ENCODE measurements at regions not wholly inside any gene's neighbourhood (a gene's known extent, or its start where the extent isn't known, plus 50 kb on each side); places are given as distances from the start of the nearest gene placed in this dataset.

DNA sequence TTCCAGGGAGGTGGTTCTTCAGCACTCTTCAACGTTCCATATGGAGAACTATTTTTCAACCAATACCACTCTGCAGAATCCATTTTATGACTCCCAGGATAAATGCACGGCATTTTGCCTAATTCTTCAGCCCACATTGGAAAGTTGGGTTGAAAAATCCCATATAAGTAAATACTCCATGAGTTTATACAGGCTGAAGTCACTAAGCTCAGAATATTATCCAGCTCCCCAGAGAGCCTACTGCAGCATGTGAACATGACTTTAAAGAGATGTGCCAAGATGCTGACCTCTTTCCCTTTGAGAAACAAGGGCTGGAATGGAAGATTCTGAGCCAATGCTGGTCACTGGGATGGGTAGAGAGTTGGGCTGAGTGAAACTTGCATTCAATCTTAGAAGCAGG lies 111.9 kb upstream of the SLIT3 start:
- H3K27me3 ChIP-seq (replicated peaks in 1 of 2; ENCODE audit: control insufficient read depth in 2 of 2, extremely low read depth in 1 of 2, insufficient read depth in 2 of 2, low read length in 1 of 2) = no peaks in the 10 kb centered on the region
- H3K27ac Mint-ChIP-seq = no peak overlapping the region
- H3K36me3 Mint-ChIP-seq = no peaks in the 10 kb centered on the region
- ChIA-PET POLR2A (no interaction called here), CTCF (no interaction called here)
- H3K4me3 ChIP-seq (ENCODE audit: control insufficient read depth in 1 of 2, extremely low read depth in 1 of 2, low read length in 1 of 2) = no peak overlapping the region
- no peaks in the 10 kb centered on the region for H3K9me3 ChIP-seq
- H3K27me3 Mint-ChIP-seq = peaks cover 3% of the 10 kb centered on the region in 2 donors
- no peak overlapping the region for H3K4me3 Mint-ChIP-seq
- no peaks in the 10 kb centered on the region for H3K9me3 Mint-ChIP-seq
- H3K4me1 ChIP-seq (ENCODE audit: control insufficient read depth in 1 of 2, extremely low read depth in 1 of 2, insufficient read depth in 2 of 2, low read length in 2 of 2) = no peaks in the 10 kb centered on the region
- no peak for DNase-seq
- H3K36me3 ChIP-seq (ENCODE audit: control insufficient read depth in 2 of 2, extremely low read depth in 1 of 2, insufficient read depth in 1 of 2, low read length in 1 of 2) = no peaks in the 10 kb centered on the region
- no peaks in the 10 kb centered on the region for H3K4me1 Mint-ChIP-seq
- H3K27ac ChIP-seq (ENCODE audit: low read length) = no peak overlapping the region
- no CpG with 5 or more reads among the region's 2 CpGs for WGBS (ENCODE audit: insufficient coverage)
- ATAC-seq (replicated peaks in 1 of 4) = no peak

DNA sequence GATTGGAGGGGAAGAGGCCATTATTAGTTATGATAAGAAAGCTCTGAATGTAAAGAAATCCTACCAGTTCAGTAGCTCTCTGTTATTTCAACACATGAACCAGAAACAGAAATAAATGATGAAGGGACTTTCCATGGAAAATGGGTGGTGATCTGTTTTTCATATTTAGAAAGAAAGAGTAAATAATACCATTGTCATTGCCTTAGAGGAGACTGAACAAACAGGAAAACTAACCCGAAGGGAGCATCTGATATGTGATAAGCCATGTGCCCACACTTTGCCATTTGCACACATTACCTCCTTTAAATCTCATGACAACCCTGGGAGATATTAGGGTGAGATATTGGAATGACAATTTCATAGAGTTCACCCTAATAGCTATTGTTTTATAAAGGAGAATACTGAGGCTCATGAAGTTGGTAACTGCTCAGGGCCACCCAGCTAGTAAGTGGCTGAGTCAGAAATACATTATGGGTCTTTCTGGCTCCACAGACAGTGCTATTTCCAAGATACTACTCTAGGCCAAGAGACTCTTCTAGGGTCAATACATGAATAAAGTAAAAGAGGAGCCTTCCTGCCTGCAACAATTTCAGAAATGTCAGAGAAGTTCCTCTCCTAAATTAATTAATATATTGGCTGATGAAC lies 111.0 kb upstream of the SLIT3 start:
- ATAC-seq (replicated peaks in 1 of 4) (no peak), DNase-seq (no peak)
- Mint-ChIP-seq H3K4me1 (no peaks in the 10 kb centered on the region), H3K36me3 (no peaks in the 10 kb centered on the region), H3K4me3 (no peak overlapping the region), H3K9me3 (no peaks in the 10 kb centered on the region), H3K27ac (no peak overlapping the region), H3K27me3 (peaks cover 3% of the 10 kb centered on the region in 2 donors)
- no peak overlapping the region for H3K27ac ChIP-seq (ENCODE audit: low read length)
- no peaks in the 10 kb centered on the region for H3K9me3 ChIP-seq
- H3K27me3 ChIP-seq (replicated peaks in 1 of 2; ENCODE audit: control insufficient read depth in 2 of 2, extremely low read depth in 1 of 2, insufficient read depth in 2 of 2, low read length in 1 of 2) = no peaks in the 10 kb centered on the region
- POLR2A ChIA-PET = no interaction called here
- no peaks in the 10 kb centered on the region for H3K4me1 ChIP-seq (ENCODE audit: control insufficient read depth in 1 of 2, extremely low read depth in 1 of 2, insufficient read depth in 2 of 2, low read length in 2 of 2)
- CTCF ChIA-PET = no interaction called here
- no peak overlapping the region for H3K4me3 ChIP-seq (ENCODE audit: control insufficient read depth in 1 of 2, extremely low read depth in 1 of 2, low read length in 1 of 2)
- no CpG with 5 or more reads among the region's 1 CpG for WGBS (ENCODE audit: insufficient coverage)
- no peaks in the 10 kb centered on the region for H3K36me3 ChIP-seq (ENCODE audit: control insufficient read depth in 2 of 2, extremely low read depth in 1 of 2, insufficient read depth in 1 of 2, low read length in 1 of 2)

DNA sequence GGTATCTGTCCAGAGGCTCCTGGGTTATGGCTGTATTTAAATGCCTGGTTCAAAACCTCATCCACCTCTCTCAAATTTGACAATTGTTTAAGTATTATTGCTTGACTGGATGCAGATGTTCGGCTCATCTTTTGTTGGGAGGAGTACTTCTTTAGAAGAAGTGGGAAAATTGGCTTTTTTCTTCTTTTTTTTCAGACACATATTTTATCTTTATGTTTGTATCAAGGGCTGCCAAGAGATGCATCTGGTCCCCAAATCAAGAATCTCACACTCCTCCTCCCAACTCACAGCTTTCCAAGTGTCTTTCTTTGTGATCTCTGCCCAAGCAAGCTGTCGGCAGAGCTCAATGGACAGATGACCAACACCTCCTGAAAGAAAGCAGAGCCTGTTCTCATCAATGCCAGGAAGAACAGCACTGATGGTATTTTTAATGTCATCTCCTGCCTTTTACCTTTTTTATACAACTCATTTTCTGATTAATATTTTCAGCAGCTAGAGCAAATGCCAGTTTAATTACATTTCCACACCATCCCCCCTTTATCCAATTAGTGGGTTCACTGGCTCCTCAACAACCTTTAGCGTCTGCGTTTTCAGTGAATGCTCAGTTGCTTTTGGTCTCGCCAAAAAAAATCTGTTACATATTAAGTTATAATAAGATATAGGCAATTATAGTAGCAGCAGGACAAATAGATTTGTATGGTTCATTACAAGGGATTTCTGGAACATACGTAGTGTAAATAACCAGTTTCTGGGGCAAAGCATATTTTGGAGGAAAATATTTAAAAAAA lies 110.3 kb upstream of the SLIT3 start:
- Mint-ChIP-seq H3K27me3 (peaks cover 3 to 6% of the 10 kb centered on the region in 2 donors), H3K27ac (no peak overlapping the region), H3K4me3 (no peak overlapping the region), H3K36me3 (no peaks in the 10 kb centered on the region), H3K9me3 (no peaks in the 10 kb centered on the region), H3K4me1 (no peaks in the 10 kb centered on the region)
- DNase-seq (no peak), ATAC-seq (replicated peaks in 1 of 4) (no peak)
- Histone ChIP-seq H3K27ac (ENCODE audit: low read length) (no peak overlapping the region), H3K9me3 (no peaks in the 10 kb centered on the region), H3K36me3 (ENCODE audit: control insufficient read depth in 2 of 2, extremely low read depth in 1 of 2, insufficient read depth in 1 of 2, low read length in 1 of 2) (no peaks in the 10 kb centered on the region), H3K27me3 (replicated peaks in 1 of 2; ENCODE audit: control insufficient read depth in 2 of 2, extremely low read depth in 1 of 2, insufficient read depth in 2 of 2, low read length in 1 of 2) (no peaks in the 10 kb centered on the region), H3K4me1 (ENCODE audit: control insufficient read depth in 1 of 2, extremely low read depth in 1 of 2, insufficient read depth in 2 of 2, low read length in 2 of 2) (no peaks in the 10 kb centered on the region), H3K4me3 (ENCODE audit: control insufficient read depth in 1 of 2, extremely low read depth in 1 of 2, low read length in 1 of 2) (no peak overlapping the region)
- ChIA-PET POLR2A (no interaction called here), CTCF (no interaction called here)
- WGBS (ENCODE audit: insufficient coverage) = 78% methylated on average over 1 of the region's 6 CpGs

DNA sequence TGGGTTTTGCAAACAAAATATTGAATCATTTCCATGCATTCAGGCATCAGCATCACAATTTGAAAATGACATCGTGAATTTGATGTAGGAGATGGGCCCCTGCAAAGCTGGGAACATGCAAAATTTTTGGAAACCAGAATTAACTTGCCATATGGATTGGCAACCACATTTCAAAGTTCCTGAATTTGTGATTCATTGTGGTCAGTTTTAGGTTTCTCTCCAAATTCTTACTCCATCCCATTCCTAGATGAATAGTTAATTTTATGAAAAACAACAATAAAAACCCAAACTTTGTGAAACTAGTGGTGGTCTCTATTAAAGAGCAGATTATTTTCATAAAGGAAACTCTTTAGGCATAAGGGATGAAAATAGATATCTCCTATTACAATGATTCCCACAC lies 107.8 kb upstream of the SLIT3 start:
- Mint-ChIP-seq H3K4me3 (no peak overlapping the region), H3K36me3 (no peaks in the 10 kb centered on the region), H3K4me1 (no peaks in the 10 kb centered on the region), H3K27me3 (peaks cover 6% of the 10 kb centered on the region in 2 donors), H3K27ac (no peak overlapping the region), H3K9me3 (no peaks in the 10 kb centered on the region)
- Histone ChIP-seq H3K4me1 (ENCODE audit: control insufficient read depth in 1 of 2, extremely low read depth in 1 of 2, insufficient read depth in 2 of 2, low read length in 2 of 2) (no peaks in the 10 kb centered on the region), H3K27ac (ENCODE audit: low read length) (no peak overlapping the region), H3K4me3 (ENCODE audit: control insufficient read depth in 1 of 2, extremely low read depth in 1 of 2, low read length in 1 of 2) (no peak overlapping the region), H3K27me3 (replicated peaks in 1 of 2; ENCODE audit: control insufficient read depth in 2 of 2, extremely low read depth in 1 of 2, insufficient read depth in 2 of 2, low read length in 1 of 2) (no peaks in the 10 kb centered on the region), H3K36me3 (ENCODE audit: control insufficient read depth in 2 of 2, extremely low read depth in 1 of 2, insufficient read depth in 1 of 2, low read length in 1 of 2) (no peaks in the 10 kb centered on the region), H3K9me3 (no peaks in the 10 kb centered on the region)
- 40% methylated on average over 1 of the region's 1 CpG for WGBS (ENCODE audit: insufficient coverage)
- POLR2A ChIA-PET = no interaction called here
- ATAC-seq (replicated peaks in 1 of 4) = no peak
- DNase-seq = no peak
- CTCF ChIA-PET = no interaction called here

DNA sequence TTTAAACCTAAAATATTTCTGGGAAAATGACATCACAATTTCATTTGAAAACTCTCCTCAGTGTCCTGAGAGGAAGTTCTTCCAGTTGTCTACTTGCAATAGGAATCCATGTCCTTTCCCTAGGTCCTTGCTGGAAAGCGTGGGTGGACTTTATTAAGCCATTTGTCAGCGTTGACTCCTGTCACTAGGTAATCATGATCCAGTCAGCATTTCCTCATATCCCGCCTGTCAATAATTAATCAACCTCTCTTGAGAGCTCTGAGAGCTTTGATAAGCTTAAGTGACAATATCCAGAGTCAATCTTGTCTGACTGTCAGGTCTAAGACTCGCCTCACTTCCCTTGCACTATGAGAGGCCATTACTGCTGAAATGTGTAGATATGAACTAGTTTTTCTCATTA lies 107.2 kb upstream of the SLIT3 start:
- H3K4me1 Mint-ChIP-seq = no peaks in the 10 kb centered on the region
- CTCF ChIA-PET = no interaction called here

DNA sequence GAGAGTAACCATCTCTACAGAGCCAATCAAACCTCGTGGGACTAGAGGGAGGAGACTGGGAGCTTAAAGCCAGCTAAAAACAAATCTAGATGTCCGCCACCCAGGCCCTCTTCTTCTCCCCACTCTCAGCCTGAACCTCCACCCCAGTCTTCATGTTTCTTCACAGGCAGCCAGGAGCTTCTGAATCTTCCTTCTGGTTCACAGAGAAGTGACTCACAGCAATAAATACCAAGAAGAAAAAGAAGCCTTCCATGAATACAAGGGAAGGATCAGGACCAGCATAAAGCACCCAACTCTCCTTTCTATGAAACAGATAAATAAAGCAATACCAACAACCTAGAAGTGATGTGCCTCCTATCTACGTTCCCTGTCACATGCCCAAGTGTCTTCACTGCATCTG lies 103.3 kb upstream of the SLIT3 start:
- DNase-seq (no peak), ATAC-seq (replicated peaks in 1 of 4) (no peak)
- POLR2A ChIA-PET = no interaction called here
- no peak overlapping the region for H3K4me3 Mint-ChIP-seq
- no peaks in the 10 kb centered on the region for H3K4me1 Mint-ChIP-seq
- peaks cover 0 to 3% (median 0%) of the 10 kb centered on the region in 3 donors for H3K9me3 Mint-ChIP-seq
- H3K4me3 ChIP-seq (ENCODE audit: control insufficient read depth in 1 of 2, extremely low read depth in 1 of 2, low read length in 1 of 2) = no peak overlapping the region
- no peak overlapping the region for H3K27ac Mint-ChIP-seq
- H3K4me1 ChIP-seq (ENCODE audit: control insufficient read depth in 1 of 2, extremely low read depth in 1 of 2, insufficient read depth in 2 of 2, low read length in 2 of 2) = no peaks in the 10 kb centered on the region
- H3K36me3 Mint-ChIP-seq = no peaks in the 10 kb centered on the region
- H3K9me3 ChIP-seq = no peaks in the 10 kb centered on the region
- no peak overlapping the region for H3K27ac ChIP-seq (ENCODE audit: low read length)
- H3K27me3 Mint-ChIP-seq = peaks cover 2 to 4% of the 10 kb centered on the region in 2 donors
- no peaks in the 10 kb centered on the region for H3K27me3 ChIP-seq (replicated peaks in 1 of 2; ENCODE audit: control insufficient read depth in 2 of 2, extremely low read depth in 1 of 2, insufficient read depth in 2 of 2, low read length in 1 of 2)
- WGBS (ENCODE audit: insufficient coverage) = 20% methylated on average over 1 of the region's 3 CpGs
- CTCF ChIA-PET = no interaction called here
- no peaks in the 10 kb centered on the region for H3K36me3 ChIP-seq (ENCODE audit: control insufficient read depth in 2 of 2, extremely low read depth in 1 of 2, insufficient read depth in 1 of 2, low read length in 1 of 2)

More for the DNA sequence above, 107.2 kb upstream of the SLIT3 start:
- no peak overlapping the region for H3K27ac ChIP-seq (ENCODE audit: low read length)
- H3K27me3 ChIP-seq (replicated peaks in 1 of 2; ENCODE audit: control insufficient read depth in 2 of 2, extremely low read depth in 1 of 2, insufficient read depth in 2 of 2, low read length in 1 of 2) = no peaks in the 10 kb centered on the region
- no peaks in the 10 kb centered on the region for H3K36me3 ChIP-seq (ENCODE audit: control insufficient read depth in 2 of 2, extremely low read depth in 1 of 2, insufficient read depth in 1 of 2, low read length in 1 of 2)
- DNase-seq (no peak), ATAC-seq (replicated peaks in 1 of 4) (no peak)
- Mint-ChIP-seq H3K27ac (no peak overlapping the region), H3K9me3 (no peaks in the 10 kb centered on the region), H3K36me3 (no peaks in the 10 kb centered on the region), H3K4me3 (no peak overlapping the region), H3K27me3 (peaks cover 6 to 7% of the 10 kb centered on the region in 2 donors)
- H3K4me1 ChIP-seq (ENCODE audit: control insufficient read depth in 1 of 2, extremely low read depth in 1 of 2, insufficient read depth in 2 of 2, low read length in 2 of 2) = no peaks in the 10 kb centered on the region
- no peaks in the 10 kb centered on the region for H3K9me3 ChIP-seq
- POLR2A ChIA-PET = no interaction called here
- H3K4me3 ChIP-seq (ENCODE audit: control insufficient read depth in 1 of 2, extremely low read depth in 1 of 2, low read length in 1 of 2) = no peak overlapping the region
- 60% methylated on average over 1 of the region's 4 CpGs for WGBS (ENCODE audit: insufficient coverage)

Data from T-cell (primary cell).